Germinal center (tissue), 1 donor: ENCODE measurements at regions not wholly inside any gene's neighbourhood (a gene's known extent, or its start where the extent isn't known, plus 50 kb on each side); places are given as distances from the start of the nearest gene placed in this dataset.
"Not testable (repeated sequence)": the region's sequence is repeated elsewhere in the genome, so short reads cannot be mapped to it uniquely, and the experiment has no call there.

ENCODE experiments used
- DNase-seq: peaks from one replicate; pipeline ENCODE4 v3.0.0; 2012; ENCODE audit warnings: mixed read lengths, low spot score

- no peak for DNase-seq
These were observed 296.6 kb downstream of the ADGRD1 start for GRCh38 chr12:131250028-131250950.

GRCh38 chr12:131250951-131251315 is 297.2 kb downstream of the ADGRD1 start:
- no peak for DNase-seq

- no peak for DNase-seq
These were observed 297.8 kb downstream of the ADGRD1 start for GRCh38 chr12:131251336-131252101.

GRCh38 chr12:131253376-131254026 is 299.8 kb downstream of the ADGRD1 start:
- no peak for DNase-seq

GRCh38 chr12:131254374-131254773 is 300.7 kb downstream of the ADGRD1 start:
- no peak for DNase-seq

DNA sequence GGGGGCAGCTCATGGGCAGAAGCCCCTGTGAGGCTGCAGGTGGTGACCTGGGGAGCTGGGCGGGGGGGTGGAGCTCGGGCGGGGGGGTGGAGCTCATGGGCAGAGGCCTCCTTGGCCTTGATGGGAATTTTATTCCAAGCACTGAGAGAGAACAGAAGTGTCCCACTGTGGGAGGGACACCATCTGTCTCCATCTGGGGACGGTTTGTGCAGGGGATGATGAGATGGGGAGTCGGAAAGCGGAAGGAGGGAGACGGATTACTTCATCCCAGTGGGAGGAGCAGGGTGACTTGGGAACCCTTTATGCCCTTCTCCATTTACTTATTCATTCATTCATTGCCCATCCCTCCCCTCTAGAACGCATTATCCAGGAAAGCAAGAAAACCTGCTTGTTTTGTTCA is 304.7 kb downstream of the ADGRD1 start:
- no peak for DNase-seq

DNA sequence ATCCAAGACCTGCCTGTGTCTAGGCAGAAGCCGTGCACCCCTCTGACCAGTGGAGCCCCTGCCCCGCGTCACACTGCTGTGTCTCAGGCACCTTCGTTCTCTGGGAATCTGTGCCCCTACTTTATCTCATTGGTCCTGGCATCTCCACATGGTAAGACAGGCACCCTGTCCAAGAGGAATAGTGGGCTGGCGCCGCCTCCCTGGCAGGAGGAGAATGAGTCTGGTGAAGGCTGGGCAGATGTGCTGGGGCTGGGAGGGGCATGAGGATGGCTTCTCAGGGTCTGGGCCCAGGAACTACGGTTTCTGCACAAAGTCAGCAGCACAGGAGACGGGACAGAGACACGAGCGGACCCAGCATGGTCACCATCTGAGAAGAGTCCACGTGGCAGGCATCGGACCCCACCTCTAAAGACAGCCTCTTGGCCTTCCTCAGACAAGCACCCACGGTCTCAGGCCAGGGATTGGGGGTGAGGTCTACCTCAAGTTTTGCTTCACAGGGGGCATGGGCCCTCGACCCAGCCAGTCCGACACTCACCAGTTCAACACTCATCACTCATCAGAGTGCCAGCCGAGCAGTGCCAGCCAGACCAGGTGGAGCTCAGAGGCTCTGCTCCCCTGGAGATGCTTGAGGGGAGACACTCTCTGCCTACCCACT is 306.7 kb downstream of the ADGRD1 start:
- DNase-seq = no peak

DNA sequence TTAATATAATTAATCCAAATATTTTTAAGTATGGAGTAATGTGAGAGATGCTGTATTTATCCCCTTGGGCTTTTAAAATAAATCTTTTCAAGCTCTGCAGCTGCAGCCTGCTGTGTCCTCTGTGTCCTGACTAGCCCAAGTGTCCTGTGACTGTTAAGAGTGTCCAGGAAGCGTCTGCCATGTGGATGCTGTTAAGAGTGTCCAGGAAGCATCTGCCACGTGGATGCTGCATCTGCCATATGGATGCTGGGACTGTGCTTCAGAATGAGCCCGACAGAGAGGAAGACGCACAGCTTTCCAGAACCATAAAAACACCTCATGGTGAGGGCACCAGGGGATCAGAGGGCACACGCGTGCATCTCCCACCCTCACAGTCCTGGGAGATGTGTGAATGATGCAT is 307.2 kb downstream of the ADGRD1 start:
- DNase-seq = no peak

DNA sequence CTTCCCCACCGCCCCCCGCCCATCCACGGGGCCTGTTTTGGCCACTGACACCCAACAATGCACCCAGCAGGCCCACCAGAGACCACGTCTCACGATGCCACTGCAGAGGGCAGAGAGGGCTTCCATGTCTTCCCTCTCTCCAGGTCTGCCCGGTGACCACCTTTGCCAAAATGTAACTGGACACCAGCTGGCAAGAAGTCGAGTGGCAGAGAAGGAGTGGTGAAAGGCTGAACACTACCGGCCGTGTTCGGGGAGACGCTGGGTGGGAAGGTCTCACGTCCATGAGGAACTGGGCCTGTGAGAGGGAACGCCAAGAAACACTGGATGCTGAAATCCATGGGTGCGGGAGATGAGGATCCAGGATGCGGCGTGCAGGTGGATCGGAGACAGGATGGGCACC is 308.2 kb downstream of the ADGRD1 start:
- no peak for DNase-seq

DNA sequence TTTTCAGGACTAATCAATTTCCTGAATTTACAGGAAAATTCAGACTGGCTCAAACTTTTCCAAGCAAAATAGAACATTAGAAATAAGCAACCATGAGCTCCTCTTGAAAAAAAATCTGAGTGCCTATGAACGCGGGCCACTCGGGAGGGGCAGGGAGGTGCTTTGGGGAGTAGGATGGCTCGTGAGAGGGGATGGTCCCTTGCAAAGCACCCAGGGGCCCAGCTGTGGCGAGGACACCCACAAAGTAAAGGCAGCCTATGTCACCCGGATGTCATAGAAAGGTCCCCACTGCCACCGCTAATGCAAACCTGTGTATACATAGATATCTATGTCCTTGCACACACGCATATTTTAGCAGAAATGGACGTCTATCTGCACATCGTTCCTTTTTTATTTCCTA is 309.9 kb downstream of the ADGRD1 start:
- no peak for DNase-seq

- no peak for DNase-seq
These were observed 310.9 kb downstream of the ADGRD1 start for GRCh38 chr12:131264635-131265034.

DNA sequence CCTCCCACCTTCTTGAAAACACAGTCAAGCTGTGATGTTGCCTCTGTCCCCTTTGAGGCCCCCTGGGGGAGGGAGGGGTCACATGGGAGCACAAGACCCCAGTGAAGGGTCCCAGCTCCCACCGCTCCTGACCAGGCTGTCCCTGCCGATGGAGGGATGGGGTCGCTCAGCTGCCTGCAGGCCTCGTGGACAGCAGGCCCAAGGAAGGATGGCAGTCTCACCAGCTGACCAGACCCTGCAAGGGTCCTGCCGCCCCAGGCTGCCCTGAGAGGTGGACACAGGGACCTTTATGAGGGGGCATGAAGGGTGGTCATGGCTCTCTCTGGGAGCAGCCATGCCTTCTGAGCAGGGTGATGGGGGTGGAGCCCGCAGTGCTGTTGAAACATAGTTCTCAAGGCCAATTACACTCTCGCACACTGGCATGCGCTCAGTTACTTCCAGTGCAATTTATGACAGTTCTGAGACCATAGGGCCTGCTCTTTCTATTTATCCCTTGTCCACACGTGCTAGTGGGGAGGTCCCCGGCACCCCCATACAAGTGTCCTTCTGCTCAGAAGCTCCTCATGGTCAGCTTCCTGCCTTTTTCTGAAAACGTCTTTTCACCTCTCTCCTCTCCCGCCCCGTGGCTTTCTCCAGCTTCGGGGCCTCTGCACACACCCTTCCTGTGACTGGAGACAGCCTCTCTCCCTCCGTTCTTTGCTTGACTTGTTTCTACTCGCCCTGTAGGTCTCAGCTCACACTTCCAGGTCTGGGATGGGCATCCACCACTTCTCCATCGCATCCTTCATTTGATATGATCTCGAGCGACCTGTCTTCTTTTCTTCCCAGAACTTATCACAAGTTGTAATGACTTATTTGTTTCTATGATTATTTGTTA is 313.1 kb downstream of the ADGRD1 start:
- no peak for DNase-seq

DNA sequence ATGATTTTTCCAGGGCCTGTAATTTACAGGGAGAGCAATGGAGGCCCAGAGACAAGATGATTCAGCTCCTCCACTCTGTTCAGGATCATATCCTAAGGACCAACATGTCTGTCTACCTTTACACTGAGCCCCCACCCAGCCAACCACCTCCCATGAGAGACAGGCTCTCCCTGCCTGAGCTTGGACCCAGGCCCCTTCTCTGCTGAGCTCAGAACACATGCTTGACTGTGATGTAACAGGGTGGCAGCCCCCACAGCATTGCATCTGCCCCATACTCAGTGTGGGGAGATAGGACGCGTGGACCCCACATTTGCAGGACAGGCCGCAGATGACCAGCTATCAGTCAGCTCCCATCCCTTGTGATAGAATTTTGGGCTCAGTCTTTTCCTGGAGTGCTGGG is 313.9 kb downstream of the ADGRD1 start:
- DNase-seq = no peak

DNA sequence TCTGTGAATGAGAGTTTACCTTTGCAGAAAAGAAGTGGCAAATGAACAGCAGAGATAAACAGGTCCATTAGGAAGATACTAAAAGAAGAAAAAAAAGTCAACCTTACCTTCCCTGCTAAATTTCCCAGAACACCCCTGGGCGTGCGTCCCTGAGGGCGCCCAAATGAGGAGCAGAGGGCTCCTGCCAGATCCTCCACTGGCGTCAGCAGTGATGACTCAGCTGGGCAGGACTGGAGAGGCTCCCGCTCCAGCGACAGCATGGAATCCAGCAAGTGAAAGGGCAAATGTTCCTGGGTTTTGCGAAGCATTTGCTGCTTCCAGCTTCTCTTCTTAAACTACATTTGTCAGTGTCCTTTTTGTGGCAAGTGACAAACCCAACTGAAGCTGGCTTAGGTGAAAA is 314.4 kb downstream of the ADGRD1 start:
- not testable (repeated sequence) for DNase-seq

DNA sequence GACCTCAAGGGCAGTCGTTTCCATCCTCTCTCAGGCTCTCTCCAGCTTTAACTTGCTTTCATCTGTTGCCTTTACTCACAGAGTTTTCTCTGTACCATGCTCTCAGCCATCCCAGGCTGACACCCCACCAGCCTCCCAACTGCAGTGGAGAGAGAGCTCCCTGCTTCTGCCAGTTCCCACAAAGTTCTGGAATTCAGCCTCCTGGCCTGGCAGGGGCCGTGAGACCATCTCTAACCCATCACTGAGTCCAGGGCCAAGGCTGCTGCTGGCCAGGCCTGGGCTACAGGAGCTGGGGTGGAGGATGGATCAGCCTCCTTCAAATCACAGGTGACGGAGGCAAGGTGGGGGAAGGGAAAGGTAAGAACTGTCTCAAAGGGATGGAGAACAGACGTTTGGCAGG is 314.9 kb downstream of the ADGRD1 start:
- DNase-seq = not testable (repeated sequence)

DNA sequence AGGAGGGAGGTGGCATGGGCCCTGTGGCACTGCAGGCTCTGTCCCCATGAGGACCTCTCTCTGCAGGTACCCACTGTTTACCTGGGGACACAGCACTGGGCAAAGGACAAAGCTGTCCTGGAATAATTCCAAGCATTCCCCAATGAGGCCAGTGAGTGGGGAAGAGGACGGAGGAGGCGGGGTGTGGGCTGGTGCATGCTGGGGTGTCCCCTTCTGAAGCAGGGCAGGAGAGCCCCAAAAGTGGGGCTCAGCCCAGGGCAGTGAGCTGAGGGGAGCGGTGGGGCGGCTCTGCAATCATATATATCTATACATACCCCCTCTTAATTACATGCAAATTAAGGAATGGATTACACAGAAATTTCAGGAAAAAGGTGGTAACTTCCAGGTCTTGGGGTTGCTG is 315.8 kb downstream of the ADGRD1 start:
- no peak for DNase-seq

DNA sequence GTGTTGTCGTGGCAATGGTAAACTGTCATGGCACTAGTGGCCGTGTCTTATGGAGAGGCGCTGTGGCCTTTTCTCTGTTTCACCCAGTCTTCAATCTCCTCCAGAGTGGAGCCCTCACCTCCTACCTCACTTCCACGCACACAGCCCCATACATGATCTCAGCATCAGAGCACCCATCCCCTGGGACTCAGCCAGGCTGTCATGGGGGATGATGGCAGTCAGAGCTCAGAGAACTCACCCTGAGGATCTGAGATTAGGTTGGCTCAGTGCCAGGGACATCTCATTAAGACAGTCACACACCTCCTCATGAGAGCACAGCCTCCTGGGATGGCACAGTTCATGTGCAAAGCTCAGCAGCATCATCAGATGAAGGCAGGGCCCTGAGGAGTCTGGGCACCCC is 316.3 kb downstream of the ADGRD1 start:
- not testable (repeated sequence) for DNase-seq

DNA sequence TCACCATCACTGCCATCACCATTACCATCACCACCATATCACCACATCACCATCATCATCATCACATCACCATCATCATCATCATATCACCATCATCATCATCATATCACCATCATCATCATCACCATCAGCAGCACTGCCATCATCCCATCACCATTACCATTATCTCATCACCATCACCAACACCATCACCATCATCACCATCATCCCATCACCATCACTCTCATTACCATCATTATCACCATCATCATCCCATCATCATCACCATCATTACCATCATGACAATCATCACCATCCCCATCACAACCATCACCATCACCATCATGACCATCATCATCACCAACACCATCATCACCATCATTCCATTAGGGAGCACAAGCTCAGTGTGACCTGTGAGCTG is 318.0 kb downstream of the ADGRD1 start:
- DNase-seq = no peak

DNA sequence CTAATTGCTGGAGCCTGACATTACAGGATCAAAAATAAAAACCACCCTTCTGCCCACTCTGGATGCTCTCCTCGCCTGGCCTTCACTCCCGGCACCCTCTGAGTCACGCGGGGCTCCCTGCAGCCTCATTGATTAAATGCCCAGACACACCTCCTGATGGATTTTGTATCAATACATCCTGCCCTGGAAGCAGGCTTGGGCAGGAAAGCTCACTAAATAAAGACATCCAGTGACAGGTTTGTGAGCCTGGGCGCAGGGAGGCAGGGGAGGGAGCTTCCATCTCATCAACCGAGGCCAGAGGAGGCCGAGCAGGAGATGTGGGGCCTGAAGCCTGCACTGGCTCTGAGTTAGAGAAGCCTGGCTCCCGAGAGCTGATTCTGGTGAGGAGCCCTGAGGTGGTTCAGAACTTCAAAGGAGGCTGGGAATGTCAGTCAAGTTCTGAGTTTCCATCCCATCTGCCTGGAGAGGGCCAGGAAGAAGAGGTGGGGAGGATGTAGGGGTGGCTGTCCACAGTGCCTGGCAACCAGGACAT is 318.6 kb downstream of the ADGRD1 start:
- not testable (repeated sequence) for DNase-seq

GRCh38 chr12:131273291-131273845 is 319.7 kb downstream of the ADGRD1 start:
- DNase-seq = no peak

GRCh38 chr12:131274061-131274460 is 320.4 kb downstream of the ADGRD1 start:
- no peak for DNase-seq
